Endothelial cell of umbilical vein (primary cell): ENCODE measurements at regions not wholly inside any gene's neighbourhood (a gene's known extent, or its start where the extent isn't known, plus 50 kb on each side); places are given as distances from the start of the nearest gene placed in this dataset.
"Not testable (repeated sequence)": the region's sequence is repeated elsewhere in the genome, so short reads cannot be mapped to it uniquely, and the experiment has no call there.

Experiments used
- BruUV-seq: library from RNA; stranded (reverse); fragments of 400-500 nt; replicated peaks from 2 replicates; lab custom pipeline; 2021; lab: Mats Ljungman, UMichigan
- CTCF ChIA-PET: fragments of 300-600, 350-600 bp; sonication (Branson Sonifier 250); formaldehyde crosslinking; loops from one replicate; lab custom pipeline; 2021; ENCODE audit warnings: antibody characterized with exemption, inconsistent platforms; lab: Charles Lee
- POLR2A ChIA-PET: fragments of 300-600, 350-600 bp; sonication (Branson Sonifier 250); formaldehyde crosslinking; loops from one replicate; lab custom pipeline; 2021; ENCODE audit warnings: antibody characterized with exemption, inconsistent platforms; lab: Charles Lee
- DNase-seq: peaks from one replicate; pipeline ENCODE4 v3.0.0-alpha.2; 2011; ENCODE audit warnings: low read depth, low spot score
- FAIRE-seq: peaks from 2 replicates; lab custom pipeline; 2011; peaks lifted over from hg19 to GRCh38; lab: Jason Lieb, UNC
- H2AFZ ChIP-seq: 2 replicates; pipeline ENCODE4 v1.6.0; 2012; ENCODE audit warnings: low read depth, low read length, control low read depth, inconsistent platforms
- H3K27ac ChIP-seq: 2 replicates; pipeline ENCODE4 v1.5.1; 2011; ENCODE audit warnings: low read depth, mild to moderate bottlenecking, control low read depth, low read length, moderate library complexity; ENCODE audit not compliant: insufficient read depth
- H3K27me3 ChIP-seq, 2 experiments: 2 replicates each; pipeline versions ENCODE4 v1.6.0 to v1.6.1; 2011; ENCODE audit warnings: low read length in 2 of 2, mixed read lengths in 1 of 2; ENCODE audit not compliant: control insufficient read depth in 2 of 2, insufficient read depth in 2 of 2
- H3K36me3 ChIP-seq, 2 experiments: 2 replicates in 1 of 2; 3 replicates in 1 of 2; pipeline ENCODE4 v1.5.1; 2011; ENCODE audit warnings: low read length in 2 of 2, mild to moderate bottlenecking in 1 of 2, moderate library complexity in 1 of 2; ENCODE audit not compliant: control insufficient read depth in 2 of 2, insufficient read depth in 2 of 2; ENCODE audit errors: extremely low read depth in 1 of 2
- H3K4me1 ChIP-seq: 3 replicates; pipeline ENCODE4 v1.5.1; 2011; ENCODE audit warnings: mild to moderate bottlenecking, low read length; ENCODE audit not compliant: control insufficient read depth, insufficient read depth; ENCODE audit errors: extremely low read depth
- H3K4me2 ChIP-seq: 2 replicates; pipeline ENCODE4 v1.6.1; 2011; ENCODE audit warnings: low read length, control low read depth, mixed read lengths; ENCODE audit not compliant: insufficient read depth
- H3K4me3 ChIP-seq, 3 experiments: fragments of 200-600 bp in 1 of 3; sonication (generic), shearing (Covaris generic) in 1 of 3; replicated peaks in 1 of 3; 2 replicates each; pipeline ENCODE4 v1.5.1; 2011 to 2016; ENCODE audit warnings: control low read depth in 3 of 3, low read length in 3 of 3, mild to moderate bottlenecking in 2 of 3, inconsistent platforms in 1 of 3, low read depth in 1 of 3, moderate library complexity in 1 of 3; ENCODE audit not compliant: insufficient read depth in 1 of 3
- H3K79me2 ChIP-seq: 2 replicates; pipeline ENCODE4 v1.6.0; 2012; ENCODE audit warnings: low read length, inconsistent platforms; ENCODE audit not compliant: control insufficient read depth, insufficient read depth
- H3K9ac ChIP-seq: replicated peaks from 2 replicates; pipeline ENCODE3; 2011; ENCODE audit warnings: low read length, control low read depth; ENCODE audit not compliant: insufficient read depth; ENCODE audit errors: extremely low read depth
- H3K9me1 ChIP-seq: replicated peaks from 3 replicates; pipeline ENCODE4 v1.6.0; 2011; ENCODE audit warnings: mild to moderate bottlenecking, low read length; ENCODE audit not compliant: control insufficient read depth, insufficient read depth; ENCODE audit errors: extremely low read depth
- H3K9me3 ChIP-seq: replicated peaks from 2 replicates; pipeline ENCODE4 v1.5.1; 2012; ENCODE audit warnings: low read length, inconsistent platforms; ENCODE audit not compliant: control insufficient read depth, insufficient read depth
- H4K20me1 ChIP-seq: replicated peaks from 2 replicates; pipeline ENCODE3; 2011; ENCODE audit warnings: mild to moderate bottlenecking, low read length; ENCODE audit not compliant: control insufficient read depth, insufficient read depth; ENCODE audit errors: extremely low read depth
- CTCF ChIP-seq, 2 donors: IDR thresholded peaks; 1 replicate in 1 of 2; 2 replicates in 1 of 2; pipeline ENCODE4 v1.5.1; 2011; ENCODE audit warnings: low read length in 2 of 2, mild to moderate bottlenecking in 2 of 2, moderate library complexity in 2 of 2, control low read depth in 1 of 2, inconsistent platforms in 1 of 2, low read depth in 1 of 2; ENCODE audit not compliant: insufficient read depth in 1 of 2; ENCODE audit errors: extremely low read depth in 1 of 2
- EZH2 ChIP-seq: IDR thresholded peaks from 2 replicates; pipeline ENCODE4 v1.6.1; 2012; ENCODE audit warnings: borderline replicate concordance, low read depth, mild to moderate bottlenecking, moderate library complexity, low read length, inconsistent platforms; ENCODE audit not compliant: severe bottlenecking
- FOS ChIP-seq: IDR thresholded peaks from 2 replicates; pipeline ENCODE4 v1.6.1; 2011; ENCODE audit warnings: mild to moderate bottlenecking, low read length, moderate library complexity, borderline replicate concordance; ENCODE audit not compliant: insufficient read depth
- GATA2 ChIP-seq: IDR thresholded peaks from 2 replicates; pipeline ENCODE4 v1.7.0; 2011; ENCODE audit warnings: low read depth, mild to moderate bottlenecking, moderate library complexity, mixed read lengths, low read length; ENCODE audit not compliant: insufficient read length, insufficient read depth
- JUN ChIP-seq: IDR thresholded peaks from 2 replicates; pipeline ENCODE4 v1.6.1; 2011; ENCODE audit warnings: borderline replicate concordance, low read depth; ENCODE audit not compliant: insufficient read length, insufficient read depth
- MAX ChIP-seq: IDR thresholded peaks from 2 replicates; pipeline ENCODE4 v1.6.1; 2011; ENCODE audit not compliant: insufficient read depth, insufficient read length
- MYC ChIP-seq: IDR thresholded peaks from one replicate; pipeline ENCODE4 v1.6.1; 2011; ENCODE audit warnings: mild to moderate bottlenecking, low read depth, low read length
- POLR2A ChIP-seq: IDR thresholded peaks from 2 replicates; pipeline ENCODE4 v1.6.1; 2012; ENCODE audit warnings: low read depth, mild to moderate bottlenecking, control low read depth, low read length
- POLR2AphosphoS5 ChIP-seq: IDR thresholded peaks from 2 replicates; pipeline ENCODE4 v1.6.1; 2012; ENCODE audit warnings: low read depth, mild to moderate bottlenecking, control low read depth, low read length, moderate library complexity; ENCODE audit not compliant: insufficient read depth
- dilution Hi-C: fragments of 300-500 bp; cut with MboI; formaldehyde crosslinking; loops from one replicate; pipeline ENCODE4 v1.15.0; 2019; ENCODE audit warnings: low sequenced_read_pairs; ENCODE audit not compliant: extremely low pct_ligation_motif_present
- intact Hi-C: fragments of 100-400 bp; cut with micrococcal nuclease; formaldehyde crosslinking; loops from one replicate; pipeline ENCODE4 v1.10.0; 2022

- no peak overlapping the region for H3K9ac ChIP-seq
- no peak for DNase-seq
- no peaks in the 10 kb centered on the region for H4K20me1 ChIP-seq
- no peaks in the 10 kb centered on the region for H3K27me3 ChIP-seq
- H3K4me1 ChIP-seq, result no peaks in the 10 kb centered on the region
- H3K9me1 ChIP-seq, result no peaks in the 10 kb centered on the region
- no peaks in the 10 kb centered on the region for H3K36me3 ChIP-seq
- H2AFZ ChIP-seq, result no peak overlapping the region
- no peaks in the 10 kb centered on the region for H3K79me2 ChIP-seq
- no peak for FAIRE-seq
- intact Hi-C loops (no loop called here), dilution Hi-C loops (no loop called here)
- no peak overlapping the region for H3K4me2 ChIP-seq
- no peaks in the 10 kb centered on the region for H3K9me3 ChIP-seq
- BruUV-seq, result no TSS peak
- no peak overlapping the region for H3K4me3 ChIP-seq
- CTCF ChIA-PET, result no interaction called here
- no peak for TF ChIP-seq POLR2A
- no peak for TF ChIP-seq GATA2
- TF ChIP-seq POLR2AphosphoS5, result no peak
- TF ChIP-seq MYC, result no peak
- no peak for TF ChIP-seq EZH2
- TF ChIP-seq JUN, result no peak
- no peak for TF ChIP-seq CTCF (IDR thresholded peaks at IDR 0.05; ENCODE audit: extremely low read depth in 1 of 2, insufficient read depth in 1 of 2, low read depth in 1 of 2, low read length in 2 of 2)
- TF ChIP-seq MAX, result no peak
- no peak for TF ChIP-seq FOS
- H3K27ac ChIP-seq, result no peak overlapping the region
- POLR2A ChIA-PET, result no interaction called here
These were observed 57.5 kb upstream of the SORCS2 start for GRCh38 chr4:7134737-7135388.

- H4K20me1 ChIP-seq, H3K9ac ChIP-seq, DNase-seq, H3K27me3 ChIP-seq, H3K27ac ChIP-seq, H3K9me1 ChIP-seq, dilution Hi-C loops, POLR2A ChIA-PET, H3K79me2 ChIP-seq, H3K4me1 ChIP-seq, H3K4me3 ChIP-seq, FAIRE-seq, H2AFZ ChIP-seq, CTCF ChIA-PET, H3K9me3 ChIP-seq, H3K36me3 ChIP-seq, BruUV-seq, intact Hi-C loops, H3K4me2 ChIP-seq: not testable (repeated sequence)
These were observed 58.3 kb upstream of the SORCS2 start for GRCh38 chr4:7133818-7134650.
